ENCODE measurements at regions not wholly inside any gene's neighbourhood (a gene's known extent, or its start where the extent isn't known, plus 50 kb on each side); places are given as distances from the start of the nearest gene placed in this dataset.

GRCh38 chr9:27888661-27889295, 315.5 kb upstream of the C9orf72 start:
- DNase-seq (ENCODE audit: low spot score) = no peak

GRCh38 chr9:27924502-27924901, 351.2 kb upstream of the C9orf72 start:
- DNase-seq (ENCODE audit: low spot score) = peak; percentile 36

- DNase-seq (ENCODE audit: low spot score) = no peak
Measured at GRCh38 chr9:27925815-27926214, 352.5 kb upstream of the C9orf72 start.

GRCh38 chr9:27929841-27930240, 356.6 kb upstream of the C9orf72 start:
- no peak for DNase-seq (ENCODE audit: low spot score)

- no peak for DNase-seq (ENCODE audit: low spot score)
Measured at GRCh38 chr9:27933210-27934025, 360.1 kb upstream of the C9orf72 start.

GRCh38 chr9:27934471-27934870, 361.2 kb upstream of the C9orf72 start:
- DNase-seq (ENCODE audit: low spot score) = peak; percentile 4

- no peak for DNase-seq (ENCODE audit: low spot score)
Measured at GRCh38 chr9:27939186-27939585, 365.9 kb upstream of the C9orf72 start.

- DNase-seq (ENCODE audit: low spot score) = no peak
Measured at GRCh38 chr9:27940535-27940934, 367.3 kb upstream of the C9orf72 start.

- DNase-seq (ENCODE audit: low spot score) = no peak
Measured at GRCh38 chr9:27943501-27943900, 370.2 kb upstream of the C9orf72 start.

GRCh38 chr9:27945386-27945785, 372.1 kb upstream of the C9orf72 start:
- DNase-seq (ENCODE audit: low spot score) = no peak

GRCh38 chr9:27950382-27950781, 377.1 kb upstream of the C9orf72 start:
- DNase-seq (ENCODE audit: low spot score) = no peak

GRCh38 chr9:27954858-27955257, 381.6 kb upstream of the C9orf72 start:
- no peak for DNase-seq (ENCODE audit: low spot score)

GRCh38 chr9:27963836-27964235, 390.6 kb upstream of the C9orf72 start:
- no peak for DNase-seq (ENCODE audit: low spot score)

GRCh38 chr9:27967210-27967609, 393.9 kb upstream of the C9orf72 start:
- no peak for DNase-seq (ENCODE audit: low spot score)

- no peak for DNase-seq (ENCODE audit: low spot score)
Measured at GRCh38 chr9:27977931-27978330, 404.6 kb upstream of the C9orf72 start.

- no peak for DNase-seq (ENCODE audit: low spot score)
Measured at GRCh38 chr9:27985714-27986113, 412.4 kb upstream of the C9orf72 start.

GRCh38 chr9:27990524-27990923, 417.2 kb upstream of the C9orf72 start:
- no peak for DNase-seq (ENCODE audit: low spot score)

GRCh38 chr9:27991221-27991620, 417.9 kb upstream of the C9orf72 start:
- no peak for DNase-seq (ENCODE audit: low spot score)

GRCh38 chr9:28001096-28001495, 427.8 kb upstream of the C9orf72 start:
- no peak for DNase-seq (ENCODE audit: low spot score)

GRCh38 chr9:28004900-28005299, 431.6 kb upstream of the C9orf72 start:
- peak; percentile 25 for DNase-seq (ENCODE audit: low spot score)

- DNase-seq (ENCODE audit: low spot score) = no peak
Measured at GRCh38 chr9:28005779-28006178, 432.5 kb upstream of the C9orf72 start.

- no peak for DNase-seq (ENCODE audit: low spot score)
Measured at GRCh38 chr9:28007097-28007817, 434.0 kb upstream of the C9orf72 start.

GRCh38 chr9:28014212-28014611, 440.9 kb upstream of the C9orf72 start:
- no peak for DNase-seq (ENCODE audit: low spot score)

All from kidney capillary endothelial cell (primary cell).